Fibroblast of gingiva (primary cell): ENCODE measurements at regions not wholly inside any gene's neighbourhood (a gene's known extent, or its start where the extent isn't known, plus 50 kb on each side); places are given as distances from the start of the nearest gene placed in this dataset.
"Not testable (repeated sequence)": the region's sequence is repeated elsewhere in the genome, so short reads cannot be mapped to it uniquely, and the experiment has no call there.

Source experiments
- DNase-seq: peaks from one replicate; pipeline ENCODE4 v3.0.0-alpha.2; 2011; ENCODE audit warnings: low read depth

DNA sequence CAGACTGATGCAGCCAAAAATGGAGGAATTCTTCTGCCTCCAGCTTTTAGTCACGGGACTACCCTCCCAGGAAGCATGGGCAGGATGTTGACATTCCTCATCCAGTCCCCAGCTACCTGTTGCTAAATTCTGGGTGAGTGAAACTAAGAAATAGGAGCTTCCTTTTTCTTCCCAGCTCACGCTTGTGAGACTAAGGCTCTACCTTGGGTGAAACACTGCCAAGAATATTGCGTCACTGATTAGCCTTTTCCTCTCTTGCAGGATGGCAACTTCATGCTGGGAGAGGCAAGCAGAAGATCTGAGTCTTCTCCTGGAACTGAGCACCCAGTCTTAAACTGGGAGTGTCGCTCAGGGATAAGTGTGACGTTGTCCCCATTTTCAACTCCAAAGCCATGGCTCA lies 59.7 kb downstream of the RNU2-63P start:
- DNase-seq: not testable (repeated sequence)

DNA sequence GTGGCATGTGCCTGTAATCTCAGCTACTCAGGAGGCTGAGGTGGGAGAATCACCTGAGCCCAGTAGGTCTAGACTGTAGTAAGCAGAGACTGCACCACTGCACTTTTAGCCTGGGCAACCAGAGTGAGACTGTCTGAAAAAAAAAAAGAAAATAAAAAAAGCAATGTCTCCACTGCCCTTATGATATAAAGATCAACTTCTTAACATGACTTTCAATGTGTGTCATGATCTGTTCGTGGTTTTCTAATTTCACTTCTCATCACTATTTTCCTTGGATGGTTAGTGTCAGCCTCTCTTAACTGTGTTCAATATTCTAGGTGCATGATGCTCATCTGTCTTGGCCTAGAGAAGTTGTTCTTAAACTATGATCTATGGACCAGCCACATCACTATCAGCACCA lies 67.3 kb downstream of the RNU2-63P start:
- not testable (repeated sequence) for DNase-seq

DNA sequence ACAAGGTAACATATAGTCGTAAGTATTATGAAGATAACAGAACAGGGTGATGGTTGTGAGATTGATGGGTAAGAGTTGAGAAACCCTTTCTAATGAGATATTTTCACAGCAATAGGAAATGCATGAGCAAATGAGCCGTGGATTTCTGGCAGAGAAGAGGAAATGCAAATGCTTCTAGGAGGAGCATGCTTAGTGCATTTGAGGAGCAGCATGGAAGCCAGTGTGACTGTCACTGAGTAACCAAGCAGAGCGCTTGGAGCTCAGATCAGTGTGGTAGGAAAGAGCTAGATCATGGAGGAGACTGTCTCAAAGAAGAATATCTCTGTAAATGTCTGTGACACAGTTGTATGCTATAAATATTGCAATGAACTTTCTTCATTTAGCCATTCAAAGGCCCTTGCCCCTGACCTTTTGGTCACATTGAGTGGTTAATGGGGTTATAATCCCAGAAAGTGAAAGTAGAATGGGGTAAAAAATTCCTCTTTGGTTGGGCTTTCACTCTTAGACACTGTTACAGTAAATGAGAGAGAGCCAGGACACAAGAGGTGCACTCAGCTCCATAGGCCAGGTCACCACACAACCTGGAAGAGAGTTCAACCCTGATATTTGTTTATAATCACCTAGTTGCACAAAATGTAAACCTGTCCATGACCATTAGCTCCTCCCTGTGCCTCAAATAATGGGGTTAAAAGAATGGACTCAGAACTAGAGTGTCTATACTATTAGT lies 69.5 kb downstream of the RNU2-63P start:
- not testable (repeated sequence) for DNase-seq

DNA sequence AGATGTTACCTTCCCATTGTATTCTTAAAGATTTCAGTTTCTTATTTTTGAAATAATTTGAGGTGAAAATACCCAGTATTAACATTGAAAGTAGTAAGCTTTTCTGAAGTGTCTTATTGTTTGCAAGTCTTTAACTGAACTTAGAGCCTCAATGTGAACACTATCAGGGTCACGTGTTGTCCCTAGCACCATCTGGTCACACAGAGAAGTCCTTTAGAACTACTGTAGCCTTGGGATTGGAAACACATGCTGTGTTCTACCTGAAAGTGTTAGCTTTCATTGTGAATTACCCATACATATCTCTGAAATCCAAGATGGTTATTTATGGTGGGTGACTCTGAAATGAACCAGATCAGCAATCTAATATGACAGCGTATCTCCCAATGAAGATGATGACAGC lies 77.0 kb downstream of the RNU2-63P start:
- not testable (repeated sequence) for DNase-seq

DNA sequence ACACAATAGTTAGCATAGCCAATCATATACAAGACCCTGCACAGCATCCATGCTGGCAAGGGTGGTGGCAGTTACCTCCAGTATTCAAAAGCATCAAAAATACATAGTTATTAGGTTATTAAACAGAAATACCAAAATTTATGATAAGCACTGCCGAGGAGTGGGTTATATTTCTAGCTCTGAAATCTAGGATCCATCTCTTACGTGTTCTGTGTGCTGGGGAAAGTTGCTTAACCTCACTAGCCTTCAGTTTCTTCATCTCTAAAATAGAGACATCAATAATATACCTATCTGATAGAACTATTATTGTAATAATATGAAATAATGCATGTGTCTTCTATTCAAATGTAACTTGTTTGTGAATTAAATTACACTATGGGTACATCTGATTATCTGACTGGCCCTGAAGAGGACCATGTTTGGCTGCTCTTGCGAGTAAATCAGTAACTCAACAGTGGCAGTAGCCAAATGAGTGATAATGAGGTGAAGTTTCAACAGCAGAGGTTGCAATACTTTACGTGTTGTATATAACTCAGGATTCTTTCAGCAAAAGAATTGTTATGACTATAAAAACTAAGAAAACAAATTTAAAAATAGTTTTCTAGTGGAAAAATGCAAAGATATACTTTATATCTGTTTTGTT lies 93.5 kb upstream of the RGPD2 start:
- DNase-seq: not testable (repeated sequence)

DNA sequence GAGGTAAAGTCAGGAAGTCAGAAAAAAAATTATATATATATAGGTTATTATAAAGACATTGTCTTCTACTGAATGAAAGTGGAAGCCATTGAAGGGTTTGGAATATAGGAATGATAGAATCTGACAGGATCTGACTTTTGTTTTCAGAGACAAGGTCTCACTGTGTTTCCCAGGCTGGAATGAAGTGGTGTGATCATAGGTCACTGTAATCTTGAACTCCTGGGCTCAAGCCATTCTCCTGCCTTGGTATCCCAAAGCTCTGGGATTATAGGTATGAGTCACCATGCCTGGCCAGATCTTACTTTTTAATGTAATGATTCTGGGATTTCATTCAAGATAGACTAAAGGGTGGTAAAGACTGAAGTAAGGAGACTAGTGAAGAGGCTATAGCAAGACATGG lies 91.6 kb upstream of the RGPD2 start:
- not testable (repeated sequence) for DNase-seq

DNA sequence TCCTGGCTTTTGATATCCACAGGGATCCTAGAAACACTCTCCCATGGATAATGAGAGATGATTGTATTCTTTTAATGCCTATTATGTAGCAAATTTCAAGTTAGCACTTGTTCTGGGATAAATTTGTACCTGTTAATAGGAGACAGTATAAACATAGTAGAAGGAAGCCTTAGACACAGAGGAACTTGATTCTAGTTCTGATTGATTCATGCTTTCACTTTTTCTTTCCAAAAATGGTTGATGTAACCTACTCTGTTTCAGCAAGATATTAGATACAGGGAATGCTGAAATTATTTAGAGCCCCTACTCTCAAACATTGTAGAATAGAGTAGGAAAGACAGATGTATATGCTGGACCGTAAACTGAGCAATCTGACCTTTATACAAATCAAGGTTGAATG lies 85.3 kb upstream of the RGPD2 start:
- not testable (repeated sequence) for DNase-seq

DNA sequence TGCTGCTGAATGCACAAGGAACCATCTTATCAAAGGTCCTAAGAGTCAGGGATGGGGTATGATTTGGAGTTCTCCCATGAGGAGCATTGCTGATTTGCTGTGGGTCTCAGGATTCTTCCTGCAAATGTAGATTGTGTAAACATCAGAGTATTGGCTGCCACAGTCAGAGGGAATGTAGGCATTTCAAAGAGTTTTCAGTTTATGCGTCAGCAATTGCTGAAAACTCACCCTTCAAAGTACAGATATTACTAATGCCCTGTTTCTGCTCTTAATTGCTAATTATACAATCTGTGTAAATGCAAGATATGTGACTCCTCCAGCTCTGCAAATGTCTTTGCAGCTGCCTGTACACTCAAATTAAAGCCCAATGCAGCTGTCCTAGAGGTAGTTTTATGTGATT lies 83.4 kb upstream of the RGPD2 start:
- DNase-seq: not testable (repeated sequence)

DNA sequence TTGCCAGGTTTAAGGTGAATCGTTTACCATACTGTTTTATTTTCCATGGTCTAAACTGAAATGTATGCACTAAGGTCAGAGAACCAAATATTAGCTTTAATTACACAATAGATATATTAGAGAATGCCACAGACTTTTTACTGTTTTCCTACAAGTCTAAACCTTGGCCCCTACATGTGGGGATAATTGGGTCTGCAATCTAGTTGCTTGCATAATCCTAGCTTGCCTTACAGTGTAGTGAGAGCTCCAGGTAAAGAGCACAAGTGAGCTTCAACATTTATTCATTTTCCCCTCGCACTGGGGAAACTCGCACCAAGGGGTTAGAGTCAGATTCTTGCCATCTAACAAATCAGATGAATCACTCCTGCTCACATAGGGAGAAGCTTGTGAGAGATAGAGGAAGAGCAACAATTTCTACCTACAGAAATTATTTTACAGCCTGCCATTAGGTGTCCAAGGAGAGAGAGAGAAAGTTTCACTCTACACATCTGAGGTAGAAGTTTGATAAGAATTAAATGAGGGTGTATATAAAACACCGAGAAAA lies 82.0 kb upstream of the RGPD2 start:
- DNase-seq: not testable (repeated sequence)

DNA sequence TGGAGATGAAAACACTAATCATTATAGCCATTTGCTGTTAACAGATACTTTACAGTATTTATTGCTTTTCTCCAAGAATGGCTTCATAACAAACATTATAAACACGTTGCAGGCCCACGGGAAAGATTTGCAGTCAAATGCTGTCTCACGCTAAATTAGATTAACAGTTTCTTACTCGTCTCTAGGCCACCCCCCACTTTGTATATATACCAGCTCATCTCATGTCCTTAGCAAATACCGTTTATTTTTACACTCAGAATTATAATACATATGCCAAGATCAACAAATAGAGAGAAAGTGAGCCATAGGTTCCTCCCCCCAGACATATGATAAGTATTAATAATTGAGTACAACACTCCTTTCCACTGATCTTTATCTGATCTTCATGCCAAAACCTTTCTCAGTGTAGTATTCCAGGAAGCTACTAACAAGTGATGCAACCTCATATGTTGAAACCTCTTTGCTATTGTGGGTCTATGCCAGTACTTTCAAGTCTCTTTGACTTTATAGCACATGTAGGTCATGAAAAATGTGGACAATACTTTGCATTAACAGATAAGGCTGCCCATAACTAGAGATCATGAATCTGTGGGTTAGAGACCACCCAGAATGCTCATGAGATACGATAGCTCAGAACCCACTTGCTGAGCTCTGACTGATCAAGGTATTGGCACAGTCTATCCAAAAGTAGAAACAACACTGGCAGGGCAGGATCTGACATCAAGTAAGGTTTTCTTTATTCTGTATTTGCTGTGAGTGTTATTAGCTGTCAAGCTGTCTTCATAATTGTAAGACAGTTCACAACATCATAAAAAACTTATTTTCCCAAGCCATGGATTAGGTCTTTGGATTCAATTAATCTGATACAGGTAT lies 77.9 kb upstream of the RGPD2 start:
- peak; percentile 74 for DNase-seq

DNA sequence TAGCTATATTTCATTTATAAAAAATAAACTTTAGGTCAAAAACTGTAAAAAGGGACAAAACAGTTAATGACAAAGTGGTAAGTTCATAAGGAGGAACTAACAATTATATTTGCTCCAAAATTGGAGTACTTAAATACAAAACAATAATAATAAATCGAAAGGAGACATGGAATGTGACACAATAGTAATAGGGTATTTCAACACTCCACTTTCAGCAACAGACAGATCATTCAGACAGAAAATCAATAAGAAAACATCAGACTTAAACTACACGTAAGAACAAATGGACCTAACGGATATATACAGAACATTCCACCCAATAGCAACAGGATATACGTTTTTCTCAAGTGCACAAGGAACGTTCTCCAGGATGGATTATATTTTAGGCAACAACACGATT lies 58.1 kb upstream of the RGPD2 start:
- DNase-seq: not testable (repeated sequence)
